ENCODE measurements at regions not wholly inside any gene's neighbourhood (a gene's known extent, or its start where the extent isn't known, plus 50 kb on each side); places are given as distances from the start of the nearest gene placed in this dataset.
"Not testable (repeated sequence)": the region's sequence is repeated elsewhere in the genome, so short reads cannot be mapped to it uniquely, and the experiment has no call there.

DNA sequence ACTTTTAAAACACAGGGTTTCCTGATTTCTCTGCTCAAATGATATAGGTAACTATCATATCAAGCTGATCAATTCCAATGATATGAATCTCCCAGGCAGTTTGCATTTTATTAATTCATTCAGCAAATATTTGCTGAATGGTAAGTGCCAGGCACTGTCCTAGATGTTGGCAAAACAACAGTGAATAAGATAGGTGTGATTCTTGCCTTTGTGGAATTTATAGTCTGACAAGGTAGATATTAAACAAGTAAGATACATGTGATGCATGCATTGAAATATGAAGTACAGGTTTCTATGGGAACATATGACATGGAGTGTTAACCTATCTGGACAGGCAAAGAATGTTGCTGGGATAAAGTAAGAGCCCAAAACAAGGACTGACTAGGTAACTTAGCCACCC, 231.8 kb upstream of the DAB2 start:
- no peak for DNase-seq (ENCODE audit: low spot score)

- DNase-seq (ENCODE audit: low spot score): no peak
These were observed 229.9 kb upstream of the DAB2 start for GRCh38 chr5:39654715-39655114.

DNA sequence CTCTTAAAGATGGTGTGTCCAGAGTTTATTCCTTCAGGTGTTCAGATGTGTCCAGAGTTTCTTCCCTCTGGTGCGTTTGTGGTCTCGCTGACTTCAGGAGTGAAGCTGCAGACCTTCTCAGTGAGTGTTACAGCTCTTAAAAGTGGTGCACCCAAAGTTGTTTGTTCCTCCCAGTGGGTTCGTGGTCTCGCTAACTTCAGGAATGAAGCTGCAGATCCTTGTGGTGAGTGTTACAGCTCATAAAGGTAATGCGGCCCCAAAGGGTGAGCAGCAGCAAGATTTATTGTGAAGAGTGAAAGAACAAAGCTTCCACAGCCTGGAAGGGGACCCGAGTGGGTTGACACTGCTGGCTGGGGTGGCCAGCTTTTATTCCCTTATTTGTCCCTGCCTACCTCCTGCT, 227.7 kb upstream of the DAB2 start:
- not testable (repeated sequence) for DNase-seq (ENCODE audit: low spot score)

GRCh38 chr5:39652036-39652435, 227.3 kb upstream of the DAB2 start:
- DNase-seq (ENCODE audit: low spot score): no peak

- no peak for DNase-seq (ENCODE audit: low spot score)
These were observed 225.4 kb upstream of the DAB2 start for GRCh38 chr5:39650008-39650762.

DNA sequence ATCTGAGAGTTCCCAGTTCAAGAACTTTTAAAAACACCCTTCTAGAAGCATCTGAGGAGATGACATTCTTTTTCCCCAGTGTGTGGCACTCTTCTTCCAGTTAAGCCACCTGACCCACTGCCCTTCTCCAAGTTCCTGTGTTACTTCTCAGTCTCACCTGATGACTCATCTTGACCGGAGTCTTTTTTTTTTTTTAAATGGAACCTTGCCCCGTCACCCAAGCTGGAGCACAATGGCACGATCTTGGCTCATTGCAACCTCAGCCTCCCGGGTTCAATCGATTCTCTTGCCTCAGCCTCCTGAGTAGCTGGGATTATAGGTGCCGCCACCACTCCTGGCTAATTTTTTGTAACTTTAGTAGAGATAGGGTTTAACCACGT, 224.1 kb upstream of the DAB2 start:
- DNase-seq (ENCODE audit: low spot score): no peak

DNA sequence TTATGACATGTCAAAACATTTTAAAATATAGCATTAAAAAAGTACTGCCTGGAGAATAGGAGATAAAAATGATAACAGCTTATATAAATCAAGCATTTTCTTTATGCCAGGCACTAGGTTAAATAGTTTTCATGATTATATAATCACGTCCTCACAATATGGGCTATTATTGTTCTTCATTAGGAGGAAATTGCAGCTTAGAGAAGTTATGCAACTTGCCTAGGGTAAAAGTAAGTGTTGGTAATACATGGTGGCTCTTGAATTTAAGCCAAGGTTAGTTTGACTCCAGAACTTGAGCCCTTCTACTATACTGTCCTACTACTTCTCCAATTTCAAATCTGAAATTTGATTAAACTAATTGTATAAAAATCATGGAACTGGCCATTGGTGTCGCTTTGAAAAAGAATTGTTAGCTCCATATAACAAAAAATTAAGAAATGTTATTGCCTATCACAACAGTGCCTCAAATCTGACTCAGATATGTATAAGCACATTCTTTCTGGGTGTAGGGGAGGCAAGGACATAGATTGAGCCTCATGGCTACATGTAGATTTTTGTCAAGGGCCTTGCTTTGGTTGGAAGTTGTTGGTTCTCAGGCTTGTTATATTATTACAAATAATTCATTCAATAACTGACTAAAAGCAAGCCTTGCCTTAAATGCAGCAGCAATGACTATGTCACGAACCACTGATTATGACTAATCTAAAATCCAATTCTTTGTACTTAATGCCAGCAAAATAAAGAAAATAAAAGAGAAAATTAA, 223.5 kb upstream of the DAB2 start:
- DNase-seq (ENCODE audit: low spot score): peak; percentile 37

DNA sequence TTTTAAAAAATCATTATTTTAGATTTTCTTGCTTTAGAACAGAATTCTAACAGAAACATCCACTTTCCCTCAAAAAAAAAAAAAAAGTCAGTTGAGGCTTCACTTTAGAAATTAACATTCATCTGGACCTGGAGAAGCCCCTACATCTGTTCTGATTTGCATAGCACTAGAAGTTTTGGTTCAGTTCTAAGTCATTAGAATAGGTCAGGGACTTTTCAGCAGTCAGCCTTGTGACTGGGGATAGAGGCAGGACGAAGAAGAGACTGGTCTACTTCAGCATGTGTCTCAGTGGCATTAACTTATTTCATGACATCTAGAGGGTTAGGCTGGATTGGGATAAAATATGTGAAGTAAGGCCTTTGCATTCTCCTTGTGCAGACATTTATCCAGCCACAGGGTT, 215.8 kb upstream of the DAB2 start:
- DNase-seq (ENCODE audit: low spot score): no peak

GRCh38 chr5:39639618-39640089, 214.9 kb upstream of the DAB2 start:
- no peak for DNase-seq (ENCODE audit: low spot score)

GRCh38 chr5:39638813-39639212, 214.0 kb upstream of the DAB2 start:
- DNase-seq (ENCODE audit: low spot score): no peak

DNA sequence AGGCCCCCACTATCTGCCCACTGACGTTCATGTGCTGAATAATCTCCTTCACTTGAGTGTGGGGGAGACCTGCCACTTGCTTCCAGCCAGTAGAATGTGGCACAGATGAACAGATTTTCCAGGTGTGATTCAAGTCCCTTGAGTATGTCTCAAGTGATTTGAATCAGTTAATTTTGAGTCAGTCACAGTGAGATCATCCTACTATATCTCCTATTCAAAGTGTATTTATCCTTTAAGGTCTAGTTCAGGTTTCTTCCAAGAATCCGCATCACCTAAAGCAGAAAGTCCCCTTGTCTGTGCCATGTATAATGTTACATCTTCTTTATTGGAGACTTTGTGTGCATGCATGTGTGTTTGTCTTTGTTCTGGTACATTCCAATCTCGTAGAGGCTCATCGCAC, 208.3 kb upstream of the DAB2 start:
- DNase-seq (ENCODE audit: low spot score): no peak

GRCh38 chr5:39631958-39632357, 207.2 kb upstream of the DAB2 start:
- no peak for DNase-seq (ENCODE audit: low spot score)

GRCh38 chr5:39629946-39630345, 205.2 kb upstream of the DAB2 start:
- DNase-seq (ENCODE audit: low spot score): no peak

DNA sequence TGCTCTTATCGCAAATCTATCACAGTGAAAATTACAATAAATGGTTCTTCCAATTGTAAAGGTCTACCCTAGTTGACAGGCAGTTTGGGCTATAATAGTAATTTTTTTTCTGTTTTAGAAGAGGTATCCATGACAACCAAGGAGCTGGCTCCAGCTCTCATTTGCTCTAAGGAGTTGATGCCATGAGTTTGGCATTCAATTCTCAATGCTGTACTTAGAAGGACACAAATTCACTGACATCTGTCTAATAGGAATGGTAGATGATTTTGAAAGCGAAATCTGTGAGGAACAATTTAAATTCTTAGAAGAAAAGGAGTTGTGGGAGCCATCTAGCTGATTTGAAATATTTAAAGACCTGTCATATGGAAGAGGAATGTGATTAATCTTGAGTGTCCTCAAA, 203.6 kb upstream of the DAB2 start:
- no peak for DNase-seq (ENCODE audit: low spot score)

- DNase-seq (ENCODE audit: low spot score): no peak
These were observed 200.1 kb upstream of the DAB2 start for GRCh38 chr5:39624890-39625289.

- DNase-seq (ENCODE audit: low spot score): peak; percentile 43
These were observed 199.6 kb upstream of the DAB2 start for GRCh38 chr5:39624268-39624886.

GRCh38 chr5:39623291-39623865, 198.6 kb upstream of the DAB2 start:
- no peak for DNase-seq (ENCODE audit: low spot score)

GRCh38 chr5:39622281-39622680, 197.5 kb upstream of the DAB2 start:
- DNase-seq (ENCODE audit: low spot score): no peak

DNA sequence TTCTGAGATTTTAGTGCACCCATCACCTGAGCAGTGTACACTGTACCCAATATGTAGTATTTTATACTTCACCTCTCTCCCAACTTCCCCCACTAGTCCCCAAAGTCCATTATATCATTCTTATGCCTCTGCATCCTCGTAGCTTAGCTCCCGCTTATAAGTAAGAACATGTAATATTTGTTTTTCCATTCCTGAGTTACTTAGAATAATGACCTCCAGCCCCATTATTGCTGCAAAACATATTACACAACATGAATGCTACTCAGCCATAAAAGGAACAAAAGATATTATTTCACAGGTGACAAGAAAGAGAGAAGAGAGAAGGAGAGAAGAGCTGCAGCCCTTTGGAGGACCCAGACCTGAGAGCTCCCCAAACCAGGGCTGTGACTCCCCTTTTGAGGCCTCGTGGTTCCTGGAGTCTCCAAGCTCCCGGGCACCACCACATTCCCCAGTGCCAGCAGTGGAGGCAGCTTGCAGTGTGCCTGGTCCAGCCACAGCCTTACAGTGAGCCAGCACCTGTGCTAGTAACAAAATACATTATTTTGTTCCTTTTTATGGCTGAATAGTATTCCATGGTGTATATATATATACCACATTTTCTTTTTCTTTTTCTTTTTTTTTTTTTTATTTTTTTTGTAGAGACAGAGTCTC, 194.5 kb upstream of the DAB2 start:
- DNase-seq (ENCODE audit: low spot score): no peak

- DNase-seq (ENCODE audit: low spot score): no peak
These were observed 193.6 kb upstream of the DAB2 start for GRCh38 chr5:39618391-39618790.

DNA sequence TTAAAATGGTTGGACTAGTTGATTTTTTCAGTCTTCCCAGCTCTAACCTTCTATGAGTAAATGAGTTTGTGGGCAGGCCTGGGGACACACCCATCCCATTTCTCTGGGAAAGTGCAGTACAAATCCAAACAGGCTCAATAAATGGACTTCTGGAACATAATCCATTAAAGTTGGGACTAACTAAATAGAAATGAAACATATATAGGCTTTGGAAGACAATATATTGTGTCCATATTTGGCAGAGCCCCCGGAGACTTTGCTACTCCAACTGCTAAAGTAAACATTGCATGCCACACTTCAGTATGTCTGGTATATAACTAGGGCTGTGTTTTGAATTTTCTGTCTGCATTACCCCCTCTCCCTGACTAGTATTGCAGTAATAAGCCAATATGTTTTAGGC, 191.4 kb upstream of the DAB2 start:
- DNase-seq (ENCODE audit: low spot score): no peak

- not testable (repeated sequence) for DNase-seq (ENCODE audit: low spot score)
These were observed 186.3 kb upstream of the DAB2 start for GRCh38 chr5:39611076-39611475.

Measured in umbilical cord (tissue), 1 donor.